ENCODE measurements at regions not wholly inside any gene's neighbourhood (a gene's known extent, or its start where the extent isn't known, plus 50 kb on each side); places are given as distances from the start of the nearest gene placed in this dataset.
A peak's percentile ranks its signal among the peaks of the same experiment; 100 is the strongest.

DNA sequence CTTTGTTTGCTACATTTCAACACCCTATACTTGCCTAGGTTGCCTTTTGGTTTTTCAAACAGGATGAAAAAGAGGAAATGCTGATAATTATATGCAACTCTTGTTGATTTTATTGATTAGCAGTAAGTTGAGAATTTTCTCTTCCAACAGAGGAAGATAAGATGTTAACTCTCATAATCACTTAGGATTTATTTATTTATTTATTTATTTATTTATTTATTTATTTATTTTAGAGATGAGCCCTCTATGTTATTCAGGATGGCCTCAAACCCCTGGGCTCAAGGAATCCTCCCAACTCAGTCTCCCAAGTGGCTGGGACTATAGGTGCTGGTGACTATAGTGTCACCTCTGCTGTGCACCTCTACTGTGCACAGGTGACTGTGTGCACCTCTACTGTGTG, 111.4 kb upstream of the GLS start:
- peak; percentile 23; the same call in 1 of the 2 replicates for TF ChIP-seq SPI1 (IDR thresholded peaks at IDR 0.05; ENCODE audit: borderline replicate concordance, low read depth)
- TF ChIP-seq, protein P1, sequence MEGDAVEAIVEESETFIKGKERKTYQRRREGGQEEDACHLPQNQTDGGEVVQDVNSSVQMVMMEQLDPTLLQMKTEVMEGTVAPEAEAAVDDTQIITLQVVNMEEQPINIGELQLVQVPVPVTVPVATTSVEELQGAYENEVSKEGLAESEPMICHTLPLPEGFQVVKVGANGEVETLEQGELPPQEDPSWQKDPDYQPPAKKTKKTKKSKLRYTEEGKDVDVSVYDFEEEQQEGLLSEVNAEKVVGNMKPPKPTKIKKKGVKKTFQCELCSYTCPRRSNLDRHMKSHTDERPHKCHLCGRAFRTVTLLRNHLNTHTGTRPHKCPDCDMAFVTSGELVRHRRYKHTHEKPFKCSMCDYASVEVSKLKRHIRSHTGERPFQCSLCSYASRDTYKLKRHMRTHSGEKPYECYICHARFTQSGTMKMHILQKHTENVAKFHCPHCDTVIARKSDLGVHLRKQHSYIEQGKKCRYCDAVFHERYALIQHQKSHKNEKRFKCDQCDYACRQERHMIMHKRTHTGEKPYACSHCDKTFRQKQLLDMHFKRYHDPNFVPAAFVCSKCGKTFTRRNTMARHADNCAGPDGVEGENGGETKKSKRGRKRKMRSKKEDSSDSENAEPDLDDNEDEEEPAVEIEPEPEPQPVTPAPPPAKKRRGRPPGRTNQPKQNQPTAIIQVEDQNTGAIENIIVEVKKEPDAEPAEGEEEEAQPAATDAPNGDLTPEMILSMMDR (IDR thresholded peaks at IDR 0.05; ENCODE audit: insufficient read depth, low read length) = no peak

DNA sequence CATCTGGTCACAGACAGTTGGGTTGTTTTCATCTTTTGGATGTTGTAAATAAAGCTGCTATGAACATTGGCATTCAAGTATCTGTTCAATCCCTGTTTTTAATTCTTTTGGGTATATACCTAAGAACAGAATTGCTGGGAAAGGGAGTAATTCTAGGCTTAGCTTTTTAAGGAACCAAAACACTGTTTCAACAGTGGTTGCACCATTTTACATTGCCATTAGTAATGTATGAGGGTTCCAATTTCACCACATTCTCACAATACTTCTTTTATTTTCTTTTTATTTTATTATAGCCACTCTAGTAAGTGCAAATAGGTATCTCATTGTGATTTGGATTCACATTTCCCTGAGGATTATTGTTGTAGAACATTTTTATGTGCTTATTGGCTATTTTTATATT, 108.9 kb upstream of the GLS start:
- TF ChIP-seq GABPA (IDR thresholded peaks at IDR 0.05; ENCODE audit: low read depth) (no peak), SPI1 (IDR thresholded peaks at IDR 0.05; ENCODE audit: borderline replicate concordance, low read depth) (no peak), POLR2AphosphoS5 (IDR thresholded peaks at IDR 0.05; ENCODE audit: low read depth) (no peak)
- TF ChIP-seq, protein P2, sequence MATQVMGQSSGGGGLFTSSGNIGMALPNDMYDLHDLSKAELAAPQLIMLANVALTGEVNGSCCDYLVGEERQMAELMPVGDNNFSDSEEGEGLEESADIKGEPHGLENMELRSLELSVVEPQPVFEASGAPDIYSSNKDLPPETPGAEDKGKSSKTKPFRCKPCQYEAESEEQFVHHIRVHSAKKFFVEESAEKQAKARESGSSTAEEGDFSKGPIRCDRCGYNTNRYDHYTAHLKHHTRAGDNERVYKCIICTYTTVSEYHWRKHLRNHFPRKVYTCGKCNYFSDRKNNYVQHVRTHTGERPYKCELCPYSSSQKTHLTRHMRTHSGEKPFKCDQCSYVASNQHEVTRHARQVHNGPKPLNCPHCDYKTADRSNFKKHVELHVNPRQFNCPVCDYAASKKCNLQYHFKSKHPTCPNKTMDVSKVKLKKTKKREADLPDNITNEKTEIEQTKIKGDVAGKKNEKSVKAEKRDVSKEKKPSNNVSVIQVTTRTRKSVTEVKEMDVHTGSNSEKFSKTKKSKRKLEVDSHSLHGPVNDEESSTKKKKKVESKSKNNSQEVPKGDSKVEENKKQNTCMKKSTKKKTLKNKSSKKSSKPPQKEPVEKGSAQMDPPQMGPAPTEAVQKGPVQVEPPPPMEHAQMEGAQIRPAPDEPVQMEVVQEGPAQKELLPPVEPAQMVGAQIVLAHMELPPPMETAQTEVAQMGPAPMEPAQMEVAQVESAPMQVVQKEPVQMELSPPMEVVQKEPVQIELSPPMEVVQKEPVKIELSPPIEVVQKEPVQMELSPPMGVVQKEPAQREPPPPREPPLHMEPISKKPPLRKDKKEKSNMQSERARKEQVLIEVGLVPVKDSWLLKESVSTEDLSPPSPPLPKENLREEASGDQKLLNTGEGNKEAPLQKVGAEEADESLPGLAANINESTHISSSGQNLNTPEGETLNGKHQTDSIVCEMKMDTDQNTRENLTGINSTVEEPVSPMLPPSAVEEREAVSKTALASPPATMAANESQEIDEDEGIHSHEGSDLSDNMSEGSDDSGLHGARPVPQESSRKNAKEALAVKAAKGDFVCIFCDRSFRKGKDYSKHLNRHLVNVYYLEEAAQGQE (IDR thresholded peaks at IDR 0.05; ENCODE audit: insufficient replicate concordance, low read depth) = no peak
- Histone ChIP-seq H3K27me3 (ENCODE audit: insufficient read depth, poor library complexity, severe bottlenecking) (no peaks in the 10 kb centered on the region), H3K27ac (replicated peaks) (peak overlapping the region; percentile 44; the same call in 1 of the 2 replicates), H3K4me3 (replicated peaks; ENCODE audit: insufficient read depth, low read length) (no peak overlapping the region)
- peak in 1 of 2 experiments; percentile 42 for DNase-seq (ENCODE audit: low read depth in 1 of 2, low spot score in 1 of 2)

More for the DNA sequence above, 111.4 kb upstream of the GLS start:
- Histone ChIP-seq H3K27ac (replicated peaks) (no peak overlapping the region), H3K27me3 (ENCODE audit: insufficient read depth, poor library complexity, severe bottlenecking) (no peaks in the 10 kb centered on the region), H3K4me3 (replicated peaks; ENCODE audit: insufficient read depth, low read length) (no peak overlapping the region)
- no peak for DNase-seq (ENCODE audit: low read depth in 1 of 2, low spot score in 1 of 2)

GRCh38 chr2:190780594-190780993, 100.0 kb upstream of the GLS start:
- H3K27me3 ChIP-seq (ENCODE audit: insufficient read depth, poor library complexity, severe bottlenecking) = no peaks in the 10 kb centered on the region
- H3K27ac ChIP-seq (replicated peaks) = no peak overlapping the region
- TF ChIP-seq SPI1 (IDR thresholded peaks at IDR 0.05; ENCODE audit: borderline replicate concordance, low read depth) = no peak
- TF ChIP-seq GABPA (IDR thresholded peaks at IDR 0.05; ENCODE audit: low read depth) = no peak
- TF ChIP-seq, protein P2 (IDR thresholded peaks at IDR 0.05; ENCODE audit: insufficient replicate concordance, low read depth) = no peak
- no peak overlapping the region for H3K4me3 ChIP-seq (replicated peaks; ENCODE audit: insufficient read depth, low read length)
- no peak for DNase-seq (ENCODE audit: low read depth in 1 of 2, low spot score in 1 of 2)

DNA sequence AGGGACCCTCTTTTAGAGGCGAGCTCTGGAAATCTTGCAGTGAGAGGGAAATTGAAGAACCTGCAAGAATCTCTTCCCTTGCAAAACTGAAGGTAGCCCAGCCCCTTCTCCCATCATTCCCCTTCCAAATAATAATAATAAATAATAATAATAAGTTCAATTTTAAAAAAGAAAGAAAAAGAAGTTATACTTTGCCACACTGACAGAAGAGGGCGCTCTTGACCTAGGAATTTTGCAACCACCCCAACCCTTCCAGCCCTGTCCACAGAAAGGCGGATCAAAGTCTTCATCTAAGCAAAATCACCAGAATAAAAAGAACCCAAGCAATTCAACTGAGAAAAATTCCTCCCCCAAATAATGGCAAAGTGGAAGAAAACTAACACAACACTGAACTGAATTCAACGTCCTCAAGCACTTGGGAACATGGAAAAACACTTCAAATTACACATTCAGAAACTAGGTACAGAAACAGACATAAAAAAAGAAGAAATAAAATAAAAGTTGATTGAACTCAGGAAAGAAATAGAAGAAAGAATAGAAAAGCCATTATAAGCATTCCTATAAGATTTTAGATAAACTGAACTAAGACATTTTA, 98.9 kb upstream of the GLS start:
- Histone ChIP-seq H3K27ac (replicated peaks) (no peak overlapping the region), H3K27me3 (ENCODE audit: insufficient read depth, poor library complexity, severe bottlenecking) (no peaks in the 10 kb centered on the region), H3K4me3 (replicated peaks; ENCODE audit: insufficient read depth, low read length) (no peak overlapping the region)
- no peak for TF ChIP-seq SPI1 (IDR thresholded peaks at IDR 0.05; ENCODE audit: borderline replicate concordance, low read depth)
- TF ChIP-seq, protein P1 (IDR thresholded peaks at IDR 0.05; ENCODE audit: insufficient read depth, low read length) = peak; percentile 6
- DNase-seq (ENCODE audit: low read depth in 1 of 2, low spot score in 1 of 2) = peak; percentile 28 to 57

DNA sequence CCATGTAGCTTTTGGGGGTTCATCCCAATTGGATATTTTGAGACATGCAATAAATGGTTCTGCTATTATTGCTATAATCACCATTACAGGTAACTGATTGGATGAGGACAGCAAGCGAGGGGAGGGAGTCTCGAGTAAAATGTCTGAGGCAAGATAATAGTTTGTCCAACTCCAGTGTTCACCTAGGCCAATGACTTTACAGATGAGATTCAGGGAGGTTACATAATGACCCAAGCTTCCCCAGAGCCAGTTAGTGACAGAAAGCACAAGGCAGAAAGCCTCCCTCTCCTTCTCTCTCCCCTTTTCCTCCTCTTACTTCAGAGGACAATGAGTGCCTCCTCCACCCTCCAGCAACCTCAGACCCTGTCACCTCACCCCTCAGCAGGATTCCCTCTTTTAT, 98.4 kb upstream of the GLS start:
- H3K4me3 ChIP-seq (replicated peaks; ENCODE audit: insufficient read depth, low read length) = no peak overlapping the region
- H3K27ac ChIP-seq (replicated peaks) = no peak overlapping the region
- TF ChIP-seq SPI1 (IDR thresholded peaks at IDR 0.05; ENCODE audit: borderline replicate concordance, low read depth) = no peak
- TF ChIP-seq, protein P1 (IDR thresholded peaks at IDR 0.05; ENCODE audit: insufficient read depth, low read length) = no peak
- TF ChIP-seq POLR2AphosphoS5 (IDR thresholded peaks at IDR 0.05; ENCODE audit: low read depth) = no peak
- TF ChIP-seq, protein P2 (IDR thresholded peaks at IDR 0.05; ENCODE audit: insufficient replicate concordance, low read depth) = no peak
- TF ChIP-seq GABPA (IDR thresholded peaks at IDR 0.05; ENCODE audit: low read depth) = no peak
- H3K27me3 ChIP-seq (ENCODE audit: insufficient read depth, poor library complexity, severe bottlenecking) = no peaks in the 10 kb centered on the region
- DNase-seq (ENCODE audit: low read depth in 1 of 2, low spot score in 1 of 2) = no peak

All from HL-60 (cell line).